ENCODE measurements at regions not wholly inside any gene's neighbourhood (a gene's known extent, or its start where the extent isn't known, plus 50 kb on each side); places are given as distances from the start of the nearest gene placed in this dataset.
"Not testable (repeated sequence)": the region's sequence is repeated elsewhere in the genome, so short reads cannot be mapped to it uniquely, and the experiment has no call there.

DNA sequence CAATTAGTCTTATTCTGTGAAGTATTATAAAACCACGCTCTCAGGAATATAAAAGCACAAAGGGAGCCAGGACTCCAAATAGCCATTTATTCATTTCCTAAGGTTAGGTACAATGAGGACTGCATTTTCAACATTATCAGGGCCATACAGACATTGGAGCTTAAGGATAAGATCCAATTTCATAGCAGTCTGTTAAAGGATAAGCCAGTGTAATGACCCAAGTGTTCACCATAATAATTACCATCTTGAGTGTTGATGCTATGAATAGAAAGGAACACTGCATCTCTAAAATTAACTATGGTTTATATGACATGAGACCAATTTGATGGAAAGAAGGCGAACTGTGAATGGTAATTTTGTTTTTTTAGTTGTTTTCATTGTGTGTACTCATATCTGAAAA is 403.1 kb downstream of the KCNJ18 start:
- not testable (repeated sequence) for H3K9me3 ChIP-seq (ENCODE audit: insufficient read depth, low read length); H3K4me1 ChIP-seq (ENCODE audit: insufficient read depth, insufficient read length); H3K27me3 ChIP-seq (ENCODE audit: insufficient read depth, insufficient read length); H3K4me3 ChIP-seq (ENCODE audit: insufficient read length, low read depth); H3K36me3 ChIP-seq (ENCODE audit: insufficient read depth, insufficient read length, low read length); DNase-seq (ENCODE audit: low read depth, low spot score); H3K9ac ChIP-seq (ENCODE audit: insufficient read length, low read depth)

DNA sequence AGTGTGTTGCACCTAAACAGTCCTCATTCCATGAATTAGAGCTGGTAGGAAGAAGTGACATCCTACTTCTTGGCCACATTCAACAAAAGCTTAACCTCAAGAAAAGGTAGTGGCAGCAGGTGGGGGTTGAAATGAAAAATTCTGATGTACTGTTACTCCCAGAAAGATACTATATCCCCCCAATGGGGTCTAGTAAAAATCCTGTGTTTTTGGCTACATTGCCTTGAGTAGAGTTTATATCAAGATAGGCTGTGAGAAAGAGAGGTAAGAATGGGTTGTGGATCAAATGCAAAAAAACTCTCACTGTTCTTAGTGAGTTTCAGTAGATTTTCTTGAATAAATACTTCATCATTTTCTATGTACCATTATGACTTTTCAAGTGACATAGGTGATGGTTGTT is 407.3 kb downstream of the KCNJ18 start:
- H3K4me3 ChIP-seq (ENCODE audit: insufficient read length, low read depth); H3K36me3 ChIP-seq (ENCODE audit: insufficient read depth, insufficient read length, low read length); DNase-seq (ENCODE audit: low read depth, low spot score); H3K9ac ChIP-seq (ENCODE audit: insufficient read length, low read depth); H3K9me3 ChIP-seq (ENCODE audit: insufficient read depth, low read length); H3K4me1 ChIP-seq (ENCODE audit: insufficient read depth, insufficient read length); H3K27me3 ChIP-seq (ENCODE audit: insufficient read depth, insufficient read length): not testable (repeated sequence)

DNA sequence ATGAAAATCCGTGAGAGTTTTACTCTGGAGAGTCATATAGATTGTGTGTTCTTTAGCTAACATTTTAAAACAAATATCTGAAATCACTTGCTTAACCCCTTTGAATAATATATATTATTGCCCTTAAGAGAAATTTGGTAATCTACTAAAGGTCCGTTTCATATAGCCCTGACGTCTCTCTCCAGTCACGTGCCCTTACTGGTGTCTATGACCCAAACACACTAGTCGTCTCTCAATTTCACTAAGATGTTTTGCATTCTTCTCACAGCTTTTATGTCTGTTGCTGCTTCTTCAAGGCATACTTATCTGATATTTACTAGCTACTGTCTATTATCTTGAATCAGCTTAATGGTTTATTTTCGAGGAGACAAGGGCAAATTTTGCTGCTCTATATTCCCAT is 409.9 kb downstream of the KCNJ18 start:
- TF ChIP-seq YY1 (IDR thresholded peaks at IDR 0.05; ENCODE audit: insufficient read depth, insufficient read length) (no peak), ZNF274 (IDR thresholded peaks at IDR 0.05; ENCODE audit: low read depth, low read length) (no peak), SUZ12 (IDR thresholded peaks at IDR 0.05; ENCODE audit: extremely low read depth, insufficient read depth, insufficient read length) (no peak)
- H3K9me3 ChIP-seq (ENCODE audit: insufficient read depth, low read length), result no peaks in the 10 kb centered on the region
- no peaks in the 10 kb centered on the region for H3K27me3 ChIP-seq (ENCODE audit: insufficient read depth, insufficient read length)
- H3K36me3 ChIP-seq (ENCODE audit: insufficient read depth, insufficient read length, low read length), result no peaks in the 10 kb centered on the region
- H3K4me3 ChIP-seq (ENCODE audit: insufficient read length, low read depth), result no peak overlapping the region
- H3K4me1 ChIP-seq (ENCODE audit: insufficient read depth, insufficient read length), result no peaks in the 10 kb centered on the region
- DNase-seq (ENCODE audit: low read depth, low spot score), result no peak
- no peak overlapping the region for H3K9ac ChIP-seq (ENCODE audit: insufficient read length, low read depth)

DNA sequence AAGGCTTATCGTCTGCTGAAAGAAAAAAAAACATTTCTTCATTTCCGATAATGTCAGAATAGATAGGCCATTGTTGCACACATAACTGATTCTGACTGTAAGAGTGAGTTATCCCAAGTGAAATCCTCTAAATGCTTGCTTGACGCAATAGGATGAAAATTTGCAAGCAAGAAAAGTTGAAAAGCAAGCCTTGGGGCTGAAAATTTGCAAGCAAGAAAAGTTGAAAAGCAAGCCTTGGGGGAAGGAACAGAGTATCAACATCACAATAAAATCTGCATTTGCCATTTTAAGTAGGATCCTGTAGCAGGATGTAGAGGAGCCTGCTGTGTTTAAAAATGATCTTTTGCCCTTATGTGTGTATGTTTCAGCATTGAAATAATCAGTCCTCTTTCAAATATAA is 424.4 kb downstream of the KCNJ18 start:
- peak; percentile 32 for DNase-seq (ENCODE audit: low read depth, low spot score)
- H3K36me3 ChIP-seq (ENCODE audit: insufficient read depth, insufficient read length, low read length); H3K4me1 ChIP-seq (ENCODE audit: insufficient read depth, insufficient read length); H3K27me3 ChIP-seq (ENCODE audit: insufficient read depth, insufficient read length); H3K4me3 ChIP-seq (ENCODE audit: insufficient read length, low read depth); H3K9me3 ChIP-seq (ENCODE audit: insufficient read depth, low read length); H3K9ac ChIP-seq (ENCODE audit: insufficient read length, low read depth): not testable (repeated sequence)

DNA sequence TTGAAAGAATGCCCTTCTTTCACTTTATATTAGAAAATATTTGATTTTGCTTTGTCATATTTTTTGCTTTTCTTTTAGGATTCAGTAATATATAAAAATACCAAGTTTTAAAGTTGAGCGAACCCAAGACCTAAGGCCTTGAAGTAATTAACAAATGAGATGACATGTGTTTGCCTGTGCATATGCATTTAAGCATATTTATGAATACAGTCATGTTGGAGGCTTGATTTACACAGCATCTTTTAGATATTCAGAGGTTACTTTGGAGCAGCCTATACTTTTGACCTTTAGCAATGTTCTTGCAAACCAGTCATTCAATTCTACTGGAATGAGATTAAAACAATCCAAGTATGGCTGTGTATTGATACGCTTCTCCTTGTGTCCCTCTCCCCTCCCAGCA is 425.1 kb downstream of the KCNJ18 start:
- not testable (repeated sequence) for H3K4me3 ChIP-seq (ENCODE audit: insufficient read length, low read depth); H3K9me3 ChIP-seq (ENCODE audit: insufficient read depth, low read length); DNase-seq (ENCODE audit: low read depth, low spot score); H3K36me3 ChIP-seq (ENCODE audit: insufficient read depth, insufficient read length, low read length); H3K4me1 ChIP-seq (ENCODE audit: insufficient read depth, insufficient read length); H3K9ac ChIP-seq (ENCODE audit: insufficient read length, low read depth); H3K27me3 ChIP-seq (ENCODE audit: insufficient read depth, insufficient read length)

DNA sequence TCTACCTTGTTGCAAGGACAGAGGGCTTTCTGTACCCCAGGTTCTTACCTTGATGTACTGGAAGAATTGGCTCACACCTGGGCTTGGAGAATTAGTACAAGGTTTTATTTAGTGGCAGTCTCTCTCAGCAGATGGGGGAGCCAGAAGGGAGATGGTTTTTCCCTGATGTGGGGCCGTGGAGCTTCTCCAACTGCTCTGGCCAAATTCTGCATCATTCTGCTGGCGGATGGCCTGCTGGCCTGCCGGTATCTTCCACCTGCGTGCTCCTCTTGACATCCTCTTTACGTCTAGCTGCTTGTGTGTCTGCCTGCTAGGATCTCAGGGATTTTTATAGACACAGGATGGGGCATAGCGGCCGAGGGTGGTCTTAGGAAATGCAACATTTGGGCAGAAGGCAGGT is 426.7 kb downstream of the KCNJ18 start:
- not testable (repeated sequence) for H3K36me3 ChIP-seq (ENCODE audit: insufficient read depth, insufficient read length, low read length); H3K27me3 ChIP-seq (ENCODE audit: insufficient read depth, insufficient read length); H3K4me3 ChIP-seq (ENCODE audit: insufficient read length, low read depth); H3K9ac ChIP-seq (ENCODE audit: insufficient read length, low read depth); H3K4me1 ChIP-seq (ENCODE audit: insufficient read depth, insufficient read length); DNase-seq (ENCODE audit: low read depth, low spot score); H3K9me3 ChIP-seq (ENCODE audit: insufficient read depth, low read length)

DNA sequence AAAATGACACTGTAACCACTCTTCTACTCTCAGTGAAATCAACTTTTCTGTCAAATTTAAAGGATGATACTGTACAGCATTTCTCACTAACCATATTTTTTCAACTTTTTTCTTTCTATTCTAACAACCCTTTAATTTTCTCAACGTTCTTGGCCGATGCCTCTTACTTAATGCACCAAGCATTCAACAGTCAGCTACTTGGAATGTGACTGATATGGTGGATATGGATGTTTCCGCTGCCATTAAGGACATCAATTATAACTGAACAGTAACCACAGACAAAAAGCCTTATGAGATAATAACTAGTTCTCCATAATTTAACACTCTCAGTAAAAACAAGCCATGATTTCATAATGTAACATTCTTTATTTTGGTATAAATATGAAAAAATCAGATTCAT is 427.4 kb downstream of the KCNJ18 start:
- H3K9me3 ChIP-seq (ENCODE audit: insufficient read depth, low read length); H3K27me3 ChIP-seq (ENCODE audit: insufficient read depth, insufficient read length); H3K4me1 ChIP-seq (ENCODE audit: insufficient read depth, insufficient read length); H3K4me3 ChIP-seq (ENCODE audit: insufficient read length, low read depth); H3K36me3 ChIP-seq (ENCODE audit: insufficient read depth, insufficient read length, low read length); DNase-seq (ENCODE audit: low read depth, low spot score); H3K9ac ChIP-seq (ENCODE audit: insufficient read length, low read depth): not testable (repeated sequence)

DNA sequence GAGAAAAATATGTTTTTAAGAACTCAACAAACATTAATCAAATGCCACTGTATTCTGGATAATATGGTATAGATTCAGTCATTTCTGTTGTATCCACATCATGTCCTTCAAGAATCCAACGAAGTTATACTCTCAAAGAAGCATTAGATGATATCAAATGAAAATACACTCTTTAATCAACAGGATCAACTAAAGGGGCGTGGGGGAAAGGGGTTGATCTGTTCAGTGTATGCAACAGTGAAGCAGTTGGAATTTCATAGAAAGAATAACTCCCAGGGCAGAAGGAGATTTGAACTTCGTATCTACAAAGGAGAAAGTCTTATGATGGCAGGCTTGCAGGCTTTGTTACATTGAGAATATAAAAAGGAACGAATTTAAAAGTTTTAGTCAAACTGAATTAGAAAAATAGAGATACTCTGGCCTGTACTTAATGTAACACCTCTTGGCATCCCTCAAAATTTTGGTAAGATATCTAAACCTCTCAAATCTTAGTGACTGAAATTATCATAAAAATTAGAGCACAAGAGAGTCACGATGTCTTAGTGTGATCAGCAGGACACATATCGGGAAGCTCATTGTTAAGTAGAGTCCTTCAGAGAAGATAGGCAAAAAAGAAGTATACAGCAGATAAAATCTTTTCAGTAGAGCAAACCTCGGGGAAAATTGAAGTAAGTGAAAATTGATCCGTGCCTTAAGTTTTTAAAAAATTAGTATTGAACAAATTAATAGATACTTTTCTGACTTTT is 431.4 kb downstream of the KCNJ18 start:
- Histone ChIP-seq H3K4me1 (ENCODE audit: insufficient read depth, insufficient read length) (no peaks in the 10 kb centered on the region), H3K27me3 (ENCODE audit: insufficient read depth, insufficient read length) (no peaks in the 10 kb centered on the region), H3K9me3 (ENCODE audit: insufficient read depth, low read length) (no peaks in the 10 kb centered on the region), H3K4me3 (ENCODE audit: insufficient read length, low read depth) (no peak overlapping the region), H3K9ac (ENCODE audit: insufficient read length, low read depth) (no peak overlapping the region), H3K36me3 (ENCODE audit: insufficient read depth, insufficient read length, low read length) (no peaks in the 10 kb centered on the region)
- no peak for TF ChIP-seq ZNF274 (IDR thresholded peaks at IDR 0.05; ENCODE audit: low read depth, low read length)
- TF ChIP-seq YY1 (IDR thresholded peaks at IDR 0.05; ENCODE audit: insufficient read depth, insufficient read length), result no peak
- no peak for TF ChIP-seq SUZ12 (IDR thresholded peaks at IDR 0.05; ENCODE audit: extremely low read depth, insufficient read depth, insufficient read length)
- DNase-seq (ENCODE audit: low read depth, low spot score), result no peak

Data from NT2/D1 (cell line).